Stimulated activated memory B cell treated with anti-CD40 and anti-IgM and Interleukin-4, amounts not matched to agents 10 μg/mL and 1 μg/mL and 100 μg/mL, for 72 hours (primary cell): ENCODE measurements at regions not wholly inside any gene's neighbourhood (a gene's known extent, or its start where the extent isn't known, plus 50 kb on each side); places are given as distances from the start of the nearest gene placed in this dataset.
A peak's percentile ranks its signal among the peaks of the same experiment; 100 is the strongest.
"Not testable (repeated sequence)": the region's sequence is repeated elsewhere in the genome, so short reads cannot be mapped to it uniquely, and the experiment has no call there.

Experiments used
- ATAC-seq: fragments of 150-1000 bp; cut with Tn5 transposase; 2 replicates; pipeline ENCODE4 v1.10.0; 2021
- H3K27ac Mint-ChIP-seq: one replicate; pipeline ENCODE4 v1.8.0; 2022; ENCODE audit warnings: mild to moderate bottlenecking, mixed read lengths
- H3K27me3 Mint-ChIP-seq: one replicate; pipeline ENCODE4 v1.8.0; 2022; ENCODE audit warnings: mixed read lengths
- H3K36me3 Mint-ChIP-seq: one replicate; pipeline ENCODE4 v1.8.0; 2022; ENCODE audit warnings: mixed read lengths
- H3K4me1 Mint-ChIP-seq: one replicate; pipeline ENCODE4 v1.8.0; 2022; ENCODE audit warnings: mixed read lengths
- H3K4me3 Mint-ChIP-seq: one replicate; pipeline ENCODE4 v1.8.0; 2022; ENCODE audit warnings: mild to moderate bottlenecking, moderate library complexity, mixed read lengths
- H3K9me3 Mint-ChIP-seq: one replicate; pipeline ENCODE4 v1.8.0; 2022; ENCODE audit warnings: mixed read lengths

DNA sequence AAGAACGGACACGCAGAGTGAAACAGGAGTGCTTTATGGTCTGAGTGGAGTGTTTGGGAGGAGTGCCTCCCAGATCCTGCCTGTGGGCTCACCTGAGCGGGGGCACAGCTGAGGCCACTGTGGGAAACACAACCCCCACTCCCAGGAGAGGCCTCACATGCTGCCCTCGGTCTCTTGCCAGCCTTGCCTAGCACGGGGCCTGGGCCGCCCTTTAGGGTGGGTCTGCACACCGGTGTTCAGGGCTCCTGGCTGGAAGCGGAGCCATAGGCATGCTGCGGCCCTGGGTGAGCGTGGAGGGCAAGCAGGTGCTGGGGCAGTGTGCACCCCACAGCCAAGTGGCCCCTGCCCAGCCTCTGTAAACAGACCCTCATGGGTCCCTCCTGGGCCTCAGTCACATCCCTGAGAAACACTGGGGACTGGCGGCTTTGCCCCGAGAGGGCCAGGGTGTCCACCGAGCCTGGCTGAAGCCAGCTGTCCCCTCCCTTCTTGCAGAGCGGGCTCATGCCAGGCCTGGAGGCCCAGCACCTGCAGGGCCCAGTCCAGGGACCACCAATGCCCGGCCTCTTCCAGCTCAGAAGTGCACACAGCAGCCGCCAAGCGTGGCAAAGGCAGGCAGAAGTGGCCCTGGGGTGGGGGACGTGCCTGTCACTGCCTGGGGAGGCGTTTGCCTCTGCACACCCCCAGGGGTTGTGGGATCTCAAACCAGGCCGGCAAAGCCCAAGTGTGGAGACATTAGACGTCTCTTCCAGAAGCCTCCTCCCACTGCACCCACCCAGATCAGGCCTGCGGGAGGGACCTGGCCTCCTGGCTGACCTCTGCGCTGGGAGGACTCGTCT is 305.9 kb downstream of the CCDC74A start:
- peaks cover 35% of the 10 kb centered on the region for H3K27me3 Mint-ChIP-seq
- H3K4me3 Mint-ChIP-seq, H3K36me3 Mint-ChIP-seq, H3K9me3 Mint-ChIP-seq, H3K27ac Mint-ChIP-seq, ATAC-seq, H3K4me1 Mint-ChIP-seq: not testable (repeated sequence)

GRCh38 chr2:131834203-131835020 is 306.7 kb downstream of the CCDC74A start:
- not testable (repeated sequence) for H3K27ac Mint-ChIP-seq, H3K4me1 Mint-ChIP-seq, ATAC-seq

GRCh38 chr2:131835022-131835421 is 307.3 kb downstream of the CCDC74A start:
- not testable (repeated sequence) for H3K9me3 Mint-ChIP-seq, H3K27ac Mint-ChIP-seq, H3K4me1 Mint-ChIP-seq, ATAC-seq, H3K36me3 Mint-ChIP-seq, H3K4me3 Mint-ChIP-seq
- peaks cover 35% of the 10 kb centered on the region for H3K27me3 Mint-ChIP-seq

More at GRCh38 chr2:131834203-131835020, 306.7 kb downstream of the CCDC74A start:
- not testable (repeated sequence) for H3K4me3 Mint-ChIP-seq, H3K9me3 Mint-ChIP-seq, H3K36me3 Mint-ChIP-seq
- peaks cover 35% of the 10 kb centered on the region for H3K27me3 Mint-ChIP-seq

- H3K36me3 Mint-ChIP-seq = no peaks in the 10 kb centered on the region
- H3K9me3 Mint-ChIP-seq = no peaks in the 10 kb centered on the region
- no peaks in the 10 kb centered on the region for H3K4me1 Mint-ChIP-seq
- H3K27ac Mint-ChIP-seq = no peak overlapping the region
- no peak overlapping the region for H3K4me3 Mint-ChIP-seq
- ATAC-seq = no peak
- H3K27me3 Mint-ChIP-seq = peaks cover 35% of the 10 kb centered on the region
Measured at GRCh38 chr2:131835621-131836091, 308.0 kb downstream of the CCDC74A start.

DNA sequence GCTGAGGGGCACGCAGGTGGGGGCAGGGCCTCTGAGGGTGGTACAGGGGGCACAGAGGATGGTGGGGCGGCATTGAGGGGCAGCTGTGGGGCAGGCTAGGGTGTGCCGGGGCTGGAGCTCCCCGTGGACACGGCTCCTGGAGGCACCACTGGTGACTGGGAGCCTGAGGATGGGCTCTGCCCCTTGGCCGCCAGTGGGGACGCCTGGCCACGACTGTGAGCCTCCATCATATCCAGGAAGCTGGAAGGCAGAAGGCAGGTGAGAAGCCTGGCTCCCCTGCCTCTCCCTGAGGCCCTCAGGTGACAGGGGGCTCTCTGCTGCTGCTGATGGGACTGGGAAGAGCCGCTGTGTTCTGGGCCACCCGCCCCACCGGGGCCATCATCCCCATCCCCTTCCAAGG is 308.4 kb downstream of the CCDC74A start:
- ATAC-seq, H3K9me3 Mint-ChIP-seq, H3K4me1 Mint-ChIP-seq, H3K4me3 Mint-ChIP-seq, H3K36me3 Mint-ChIP-seq, H3K27ac Mint-ChIP-seq: not testable (repeated sequence)
- peaks cover 35% of the 10 kb centered on the region for H3K27me3 Mint-ChIP-seq

GRCh38 chr2:131844044-131844443 is 316.4 kb downstream of the CCDC74A start:
- H3K4me1 Mint-ChIP-seq, ATAC-seq, H3K9me3 Mint-ChIP-seq, H3K36me3 Mint-ChIP-seq, H3K27ac Mint-ChIP-seq, H3K27me3 Mint-ChIP-seq, H3K4me3 Mint-ChIP-seq: not testable (repeated sequence)

- H3K9me3 Mint-ChIP-seq, H3K27ac Mint-ChIP-seq, ATAC-seq, H3K27me3 Mint-ChIP-seq, H3K36me3 Mint-ChIP-seq, H3K4me3 Mint-ChIP-seq, H3K4me1 Mint-ChIP-seq: not testable (repeated sequence)
Measured at GRCh38 chr2:131856202-131856601, 305.6 kb downstream of the ANKRD30BL start.

GRCh38 chr2:131858197-131858596 is 303.6 kb downstream of the ANKRD30BL start:
- peak; percentile 34 for ATAC-seq
- H3K4me3 Mint-ChIP-seq, H3K9me3 Mint-ChIP-seq, H3K27ac Mint-ChIP-seq, H3K27me3 Mint-ChIP-seq, H3K4me1 Mint-ChIP-seq, H3K36me3 Mint-ChIP-seq: not testable (repeated sequence)
